Endothelial cell (in vitro differentiated cells): ENCODE measurements at regions not wholly inside any gene's neighbourhood (a gene's known extent, or its start where the extent isn't known, plus 50 kb on each side); places are given as distances from the start of the nearest gene placed in this dataset.

ENCODE experiments used
- DNase-seq: peaks from one replicate; pipeline ENCODE4 v3.0.0; 2021; ENCODE audit warnings: low spot score
- H3K27ac Mint-ChIP-seq: one replicate; pipeline ENCODE4 v1.8.0; 2021; ENCODE audit warnings: mixed read lengths, inconsistent platforms; ENCODE audit not compliant: unreplicated experiment
- H3K27me3 Mint-ChIP-seq: one replicate; pipeline ENCODE4 v1.8.0; 2021; ENCODE audit warnings: mild to moderate bottlenecking, moderate library complexity, mixed read lengths, inconsistent platforms; ENCODE audit not compliant: unreplicated experiment
- H3K36me3 Mint-ChIP-seq: one replicate; pipeline ENCODE4 v1.8.0; 2021; ENCODE audit warnings: mild to moderate bottlenecking, low read depth, mixed read lengths, inconsistent platforms; ENCODE audit not compliant: unreplicated experiment
- H3K4me1 Mint-ChIP-seq: one replicate; pipeline ENCODE4 v1.8.0; 2021; ENCODE audit warnings: mild to moderate bottlenecking, mixed read lengths, inconsistent platforms; ENCODE audit not compliant: unreplicated experiment
- H3K4me3 Mint-ChIP-seq: one replicate; pipeline ENCODE4 v1.8.0; 2021; ENCODE audit warnings: mild to moderate bottlenecking, mixed read lengths, inconsistent platforms; ENCODE audit not compliant: unreplicated experiment
- H3K9me3 Mint-ChIP-seq: one replicate; pipeline ENCODE4 v1.8.0; 2021; ENCODE audit warnings: mixed read lengths, inconsistent platforms; ENCODE audit not compliant: unreplicated experiment
- CTCF ChIP-seq: fragments of 200-600 bp; sonication (generic); IDR thresholded peaks from one replicate; pipeline ENCODE4 v1.5.0; 2021; ENCODE audit warnings: antibody characterized with exemption; ENCODE audit not compliant: unreplicated experiment

- no peak for DNase-seq
- Mint-ChIP-seq H3K4me1 (no peaks in the 10 kb centered on the region), H3K4me3 (no peak overlapping the region), H3K9me3 (no peaks in the 10 kb centered on the region), H3K27me3 (no peaks in the 10 kb centered on the region), H3K27ac (no peak overlapping the region), H3K36me3 (no peaks in the 10 kb centered on the region)
- TF ChIP-seq CTCF = no peak
These were observed 139.6 kb upstream of the GPR26 start for GRCh38 chr10:123526356-123527064.

- no peaks in the 10 kb centered on the region for H3K4me1 Mint-ChIP-seq
- DNase-seq = no peak
- no peaks in the 10 kb centered on the region for H3K27me3 Mint-ChIP-seq
- no peak for TF ChIP-seq CTCF
- no peaks in the 10 kb centered on the region for H3K36me3 Mint-ChIP-seq
- no peak overlapping the region for H3K4me3 Mint-ChIP-seq
- H3K27ac Mint-ChIP-seq = no peak overlapping the region
- no peaks in the 10 kb centered on the region for H3K9me3 Mint-ChIP-seq
These were observed 139.0 kb upstream of the GPR26 start for GRCh38 chr10:123527151-123527550.

- Mint-ChIP-seq H3K27ac (no peak overlapping the region), H3K9me3 (no peaks in the 10 kb centered on the region), H3K27me3 (no peaks in the 10 kb centered on the region), H3K4me1 (no peaks in the 10 kb centered on the region), H3K4me3 (no peak overlapping the region), H3K36me3 (no peaks in the 10 kb centered on the region)
- DNase-seq = no peak
- no peak for TF ChIP-seq CTCF
These were observed 136.9 kb upstream of the GPR26 start for GRCh38 chr10:123529146-123529760.

GRCh38 chr10:123530166-123530870 is 135.8 kb upstream of the GPR26 start:
- Mint-ChIP-seq H3K9me3 (no peaks in the 10 kb centered on the region), H3K27me3 (no peaks in the 10 kb centered on the region), H3K4me1 (no peaks in the 10 kb centered on the region), H3K27ac (no peak overlapping the region), H3K4me3 (no peak overlapping the region), H3K36me3 (no peaks in the 10 kb centered on the region)
- no peak for DNase-seq
- TF ChIP-seq CTCF = no peak

- Mint-ChIP-seq H3K4me3 (no peak overlapping the region), H3K36me3 (no peaks in the 10 kb centered on the region), H3K9me3 (no peaks in the 10 kb centered on the region), H3K27ac (no peak overlapping the region), H3K4me1 (peaks cover 8% of the 10 kb centered on the region), H3K27me3 (peaks cover 2% of the 10 kb centered on the region)
- DNase-seq = no peak
- no peak for TF ChIP-seq CTCF
These were observed 130.8 kb upstream of the GPR26 start for GRCh38 chr10:123535386-123535785.
